GM12878 (cell line): ENCODE measurements at regions not wholly inside any gene's neighbourhood (a gene's known extent, or its start where the extent isn't known, plus 50 kb on each side); places are given as distances from the start of the nearest gene placed in this dataset.

Experiments
- ATAC-seq: fragments of 200-7000 bp; cut with Tn5 transposase; 3 replicates; pipeline ENCODE4 v1.9.1; 2020; ENCODE audit warnings: mild to moderate bottlenecking, moderate library complexity
- BruUV-seq: library from RNA; stranded (reverse); fragments of 400-500 nt; replicated peaks from 2 replicates; lab custom pipeline; 2021; lab: Mats Ljungman, UMichigan
- CTCF ChIA-PET: fragments of 300-600 bp; sonication (Branson Sonifier 250); formaldehyde crosslinking; extraction: SDS; loops from one replicate; lab custom pipeline; 2021; ENCODE audit warnings: inconsistent platforms; lab: Yijun Ruan, JAX
- POLR2A ChIA-PET: fragments of 350-600 bp; formaldehyde crosslinking; extraction: SDS; loops from one replicate; lab custom pipeline; 2021; ENCODE audit warnings: inconsistent platforms; lab: Charles Lee
- RAD21 ChIA-PET: fragments of 300-600 bp; sonication (Branson Sonifier 250); formaldehyde crosslinking; loops from one replicate; lab custom pipeline; 2023; ENCODE audit warnings: antibody characterized with exemption; ENCODE audit not compliant: unreplicated experiment; lab: Charles Lee
- SMC1A ChIA-PET: fragments of 300-600 bp; sonication (Branson Sonifier 250); formaldehyde crosslinking; loops from one replicate; lab custom pipeline; 2023; ENCODE audit not compliant: unreplicated experiment, uncharacterized antibody; lab: Charles Lee
- DNase-seq: peaks from one replicate; pipeline ENCODE4 v3.0.0-alpha.2; 2011; ENCODE audit warnings: low read depth, low spot score
- FAIRE-seq: peaks from 3 replicates; lab custom pipeline; 2011; peaks lifted over from hg19 to GRCh38; lab: Jason Lieb, UNC
- H2AFZ ChIP-seq: 2 replicates; pipeline ENCODE4 v1.6.0; 2011; ENCODE audit warnings: low read depth, low read length, control low read depth; ENCODE audit not compliant: control insufficient read depth
- H3K27ac ChIP-seq: 2 replicates; pipeline ENCODE4 v1.5.1; 2011; ENCODE audit warnings: control low read depth; ENCODE audit not compliant: control insufficient read depth, insufficient read depth
- H3K27me3 ChIP-seq, 2 experiments: replicated peaks in 1 of 2; 2 replicates each; pipeline versions ENCODE4 v1.6.0 to v1.6.1; 2011; ENCODE audit warnings: low read length in 1 of 2; ENCODE audit not compliant: control insufficient read depth in 2 of 2, insufficient read depth in 2 of 2
- H3K36me3 ChIP-seq, 2 experiments: 2 replicates each; pipeline ENCODE4 v1.5.1; 2011; ENCODE audit warnings: low read length in 1 of 2; ENCODE audit not compliant: control insufficient read depth in 2 of 2, insufficient read depth in 2 of 2
- H3K4me1 ChIP-seq: 2 replicates; pipeline ENCODE4 v1.6.1; 2011; ENCODE audit warnings: mild to moderate bottlenecking, low read length, moderate library complexity, mixed read lengths; ENCODE audit not compliant: control insufficient read depth, insufficient read depth
- H3K4me2 ChIP-seq: 2 replicates; pipeline ENCODE4 v1.6.0; 2011; ENCODE audit warnings: control low read depth; ENCODE audit not compliant: control insufficient read depth, insufficient read depth
- H3K4me3 ChIP-seq: fragments of 200-600 bp; sonication (generic); 2 replicates; pipeline ENCODE4 v1.5.1; 2016
- H3K79me2 ChIP-seq: 2 replicates; pipeline ENCODE4 v1.6.0; 2011; ENCODE audit warnings: low read length; ENCODE audit not compliant: control insufficient read depth, insufficient read depth
- H3K9ac ChIP-seq: 2 replicates; pipeline ENCODE4 v1.8.0; 2011; ENCODE audit warnings: low read length, control low read depth, mixed read lengths; ENCODE audit not compliant: control insufficient read depth, insufficient read depth
- H3K9me3 ChIP-seq: replicated peaks from 3 replicates; pipeline ENCODE4 v1.5.1; 2011; ENCODE audit warnings: mild to moderate bottlenecking, low read length; ENCODE audit not compliant: control insufficient read depth, insufficient read depth
- H4K20me1 ChIP-seq: 2 replicates; pipeline ENCODE4 v1.6.0; 2011; ENCODE audit not compliant: control insufficient read depth, insufficient read depth
- BCL11A ChIP-seq: IDR thresholded peaks from 2 replicates; pipeline ENCODE4 v1.6.1; 2011; ENCODE audit warnings: low read depth, low read length
- CEBPB ChIP-seq, 2 experiments: fragments of 150-350 bp in 1 of 2; IDR thresholded peaks; 2 replicates each; pipeline ENCODE4 v1.6.1; 2012 to 2014; ENCODE audit warnings: low read depth in 2 of 2, low read length in 2 of 2, borderline replicate concordance in 1 of 2, inconsistent platforms in 1 of 2
- CREB1 ChIP-seq: IDR thresholded peaks from 2 replicates; pipeline ENCODE4 v1.6.1; 2012; ENCODE audit warnings: low read depth, mild to moderate bottlenecking, inconsistent platforms
- KAT2A ChIP-seq: conservative IDR thresholded peaks from 2 replicates; pipeline ENCODE4 v1.6.1; 2011; ENCODE audit warnings: low read depth, low read length; ENCODE audit not compliant: control insufficient read depth
- NR2C2 ChIP-seq: IDR thresholded peaks from 2 replicates; pipeline ENCODE4 v1.6.1; 2011; ENCODE audit warnings: borderline replicate concordance, low read depth; ENCODE audit not compliant: control insufficient read depth, insufficient read length
- NR2F1 ChIP-seq: fragments of 450-650 bp; conservative IDR thresholded peaks from 2 replicates; pipeline ENCODE4 v1.6.1; 2017; ENCODE audit warnings: mild to moderate bottlenecking
- PAX5 ChIP-seq: IDR thresholded peaks from 2 replicates; pipeline ENCODE4 v1.6.1; 2011; ENCODE audit warnings: low read depth, low read length, borderline replicate concordance
- RELA ChIP-seq: fragments of 450-650 bp; IDR thresholded peaks from 2 replicates; pipeline ENCODE4 v1.8.0; 2014; ENCODE audit warnings: borderline replicate concordance; ENCODE audit not compliant: partially characterized antibody
- WGBS: methylation state at CpG from one replicate; pipeline ENCODE4 v1.1.6; 2016; ENCODE audit warnings: low lambda C conversion rate; ENCODE audit not compliant: insufficient replicate concordance, insufficient coverage; ENCODE audit errors: missing lambda C conversion rate; 5-methylcytosine and 5-hydroxymethylcytosine counted together
- in situ Hi-C: fragments of 300-500 bp; cut with MboI; formaldehyde crosslinking; loops from 9 replicates; pipeline ENCODE4 v1.14.3; 2018; ENCODE audit warnings: mixed read lengths
- intact Hi-C: fragments of 100-400 bp; cut with micrococcal nuclease; formaldehyde crosslinking; loops from one replicate; pipeline ENCODE4 v1.14.2; 2022; ENCODE audit not compliant: unreplicated experiment
- TF ChIP-seq, protein P1 (sequence below): fragments of 150-350 bp; IDR thresholded peaks from 2 replicates; pipeline ENCODE4 v1.6.1; 2016; ENCODE audit warnings: low read depth, low read length

DNA sequence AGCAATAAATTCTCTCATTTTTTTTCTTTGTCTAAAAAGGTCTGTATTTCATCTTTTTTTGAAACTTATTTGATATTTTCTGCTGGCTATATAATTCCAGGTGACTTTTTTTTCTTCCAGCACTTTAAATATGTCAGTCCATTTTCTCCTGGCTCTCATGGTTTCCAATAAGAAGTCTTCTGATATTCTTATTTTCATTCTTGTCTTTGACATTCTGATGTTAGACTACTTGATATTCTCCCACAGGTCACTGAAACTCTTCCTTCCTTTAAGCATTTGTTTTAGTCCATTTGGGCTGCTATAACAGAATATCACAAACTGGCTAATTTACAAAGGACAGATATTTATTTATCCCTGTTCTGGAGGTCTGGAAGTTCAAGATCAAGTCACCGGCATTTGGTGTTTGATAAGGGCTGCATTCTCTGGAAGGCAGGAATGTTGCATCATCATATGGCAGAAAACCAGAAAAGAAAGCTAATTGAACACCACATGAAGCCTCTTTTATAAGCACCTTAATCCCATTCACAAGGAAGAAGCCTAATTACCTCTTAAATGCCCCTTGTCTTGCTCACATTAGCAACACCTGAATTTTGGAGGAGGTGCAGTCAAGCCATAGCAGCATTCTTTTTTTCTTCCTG is 242.1 kb upstream of the TNRC6C start:
- Histone ChIP-seq H3K4me3 (no peak overlapping the region), H3K4me1 (no peaks in the 10 kb centered on the region), H4K20me1 (no peaks in the 10 kb centered on the region), H3K27me3 (no peaks in the 10 kb centered on the region), H3K9ac (no peak overlapping the region), H3K9me3 (no peaks in the 10 kb centered on the region; the same call in 2 of the 3 replicates), H2AFZ (no peak overlapping the region), H3K36me3 (no peaks in the 10 kb centered on the region), H3K79me2 (no peaks in the 10 kb centered on the region), H3K4me2 (no peak overlapping the region), H3K27ac (no peak overlapping the region)
- BruUV-seq: no TSS peak
- SMC1A ChIA-PET: no interaction called here
- in situ Hi-C loops: no loop called here
- RAD21 ChIA-PET: no interaction called here
- ATAC-seq: no peak
- 96% methylated on average over 1 of the region's 1 CpG for WGBS
- intact Hi-C loops: no loop called here
- CTCF ChIA-PET: interaction anchor here (1.1 kb wide), 1 partner anchor 41 kb away, joined by 3 read pairs; no protein-coding TSS in a partner anchor
- FAIRE-seq: no peak
- no peak for DNase-seq
- POLR2A ChIA-PET: no interaction called here
- TF ChIP-seq NR2F1: no peak
- TF ChIP-seq NR2C2: no peak
- no peak for TF ChIP-seq KAT2A
- TF ChIP-seq RELA: no peak
- no peak for TF ChIP-seq PAX5

DNA sequence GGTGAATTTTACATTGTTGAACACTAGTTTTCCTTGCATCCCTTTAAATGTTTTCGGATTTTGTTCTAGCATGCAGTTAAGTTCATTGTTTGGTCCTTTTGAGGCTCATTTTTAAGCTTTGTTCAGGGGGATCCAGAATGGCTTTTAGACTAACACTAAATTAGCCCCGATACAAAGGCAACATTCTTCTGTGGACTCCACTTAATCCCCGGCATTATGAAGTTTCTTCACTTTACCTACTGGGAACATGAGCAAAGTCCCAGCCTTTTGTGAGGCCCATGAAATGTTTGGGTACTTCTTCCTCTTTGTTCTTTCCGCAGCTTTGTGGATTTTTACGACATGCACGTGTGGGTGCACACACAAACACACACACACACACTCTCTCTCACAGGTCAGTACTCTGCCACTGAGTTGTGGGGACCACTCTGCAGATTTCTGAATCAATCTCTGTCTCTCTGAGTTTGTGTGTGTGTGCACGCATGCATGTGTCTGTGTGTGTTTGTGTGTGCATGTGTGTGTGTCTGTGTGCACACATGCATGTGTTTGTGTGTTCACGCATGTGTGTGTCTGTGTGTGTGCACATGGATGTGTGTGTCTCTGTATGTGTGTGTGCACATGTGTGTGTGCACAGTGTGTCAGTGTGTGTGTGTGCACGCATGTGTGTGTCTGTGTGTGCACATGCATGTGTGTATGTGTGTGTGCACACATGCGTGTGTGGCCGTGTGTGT is 240.4 kb upstream of the TNRC6C start:
- POLR2A ChIA-PET: no interaction called here
- RAD21 ChIA-PET: no interaction called here
- TF ChIP-seq BCL11A (no peak), CEBPB (IDR thresholded peaks at IDR 0.05; ENCODE audit: borderline replicate concordance in 1 of 2, low read depth in 2 of 2, low read length in 2 of 2) (no peak), CREB1 (no peak)
- TF ChIP-seq, protein P1, sequence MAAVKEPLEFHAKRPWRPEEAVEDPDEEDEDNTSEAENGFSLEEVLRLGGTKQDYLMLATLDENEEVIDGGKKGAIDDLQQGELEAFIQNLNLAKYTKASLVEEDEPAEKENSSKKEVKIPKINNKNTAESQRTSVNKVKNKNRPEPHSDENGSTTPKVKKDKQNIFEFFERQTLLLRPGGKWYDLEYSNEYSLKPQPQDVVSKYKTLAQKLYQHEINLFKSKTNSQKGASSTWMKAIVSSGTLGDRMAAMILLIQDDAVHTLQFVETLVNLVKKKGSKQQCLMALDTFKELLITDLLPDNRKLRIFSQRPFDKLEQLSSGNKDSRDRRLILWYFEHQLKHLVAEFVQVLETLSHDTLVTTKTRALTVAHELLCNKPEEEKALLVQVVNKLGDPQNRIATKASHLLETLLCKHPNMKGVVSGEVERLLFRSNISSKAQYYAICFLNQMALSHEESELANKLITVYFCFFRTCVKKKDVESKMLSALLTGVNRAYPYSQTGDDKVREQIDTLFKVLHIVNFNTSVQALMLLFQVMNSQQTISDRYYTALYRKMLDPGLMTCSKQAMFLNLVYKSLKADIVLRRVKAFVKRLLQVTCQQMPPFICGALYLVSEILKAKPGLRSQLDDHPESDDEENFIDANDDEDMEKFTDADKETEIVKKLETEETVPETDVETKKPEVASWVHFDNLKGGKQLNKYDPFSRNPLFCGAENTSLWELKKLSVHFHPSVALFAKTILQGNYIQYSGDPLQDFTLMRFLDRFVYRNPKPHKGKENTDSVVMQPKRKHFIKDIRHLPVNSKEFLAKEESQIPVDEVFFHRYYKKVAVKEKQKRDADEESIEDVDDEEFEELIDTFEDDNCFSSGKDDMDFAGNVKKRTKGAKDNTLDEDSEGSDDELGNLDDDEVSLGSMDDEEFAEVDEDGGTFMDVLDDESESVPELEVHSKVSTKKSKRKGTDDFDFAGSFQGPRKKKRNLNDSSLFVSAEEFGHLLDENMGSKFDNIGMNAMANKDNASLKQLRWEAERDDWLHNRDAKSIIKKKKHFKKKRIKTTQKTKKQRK: no peak

More for the DNA sequence above, 240.4 kb upstream of the TNRC6C start:
- no peaks in the 10 kb centered on the region for H3K27me3 ChIP-seq
- intact Hi-C loops: no loop called here
- no peak overlapping the region for H3K9ac ChIP-seq
- no peaks in the 10 kb centered on the region for H3K36me3 ChIP-seq
- no peaks in the 10 kb centered on the region for H4K20me1 ChIP-seq
- ChIA-PET SMC1A (no interaction called here), CTCF (no interaction called here)
- no peaks in the 10 kb centered on the region for H3K79me2 ChIP-seq
- WGBS: 71% methylated on average over 11 of the region's 11 CpGs
- no peak for ATAC-seq
- no peak overlapping the region for H3K27ac ChIP-seq
- in situ Hi-C loops: no loop called here
- no TSS peak for BruUV-seq
- no peak for FAIRE-seq
- DNase-seq: no peak
- no peaks in the 10 kb centered on the region for H3K4me1 ChIP-seq
- no peaks in the 10 kb centered on the region; the same call in 2 of the 3 replicates for H3K9me3 ChIP-seq
- no peak overlapping the region for H3K4me3 ChIP-seq
- H2AFZ ChIP-seq: no peak overlapping the region
- no peak overlapping the region for H3K4me2 ChIP-seq
